ENCODE measurements at regions not wholly inside any gene's neighbourhood (a gene's known extent, or its start where the extent isn't known, plus 50 kb on each side); places are given as distances from the start of the nearest gene placed in this dataset.

GRCh38 chr2:100205174-100205573 lies 62.8 kb upstream of the AFF3 start:
- no peak overlapping the region for H3K56ac ChIP-seq (ENCODE audit: low read length)
- H2BK120ac ChIP-seq (ENCODE audit: low read depth, low read length), result no peak overlapping the region
- H2AK5ac ChIP-seq (ENCODE audit: low read length), result no peak overlapping the region
- no peak overlapping the region for H3K23ac ChIP-seq (ENCODE audit: low read length)
- WGBS (ENCODE audit: extremely low coverage, insufficient coverage, low lambda C conversion rate), result no CpG with 5 or more reads among the region's 7 CpGs
- no peak overlapping the region for H2BK5ac ChIP-seq (ENCODE audit: low read length)
- no peaks in the 10 kb centered on the region for H3K79me2 ChIP-seq (ENCODE audit: control insufficient read depth, insufficient read depth, low read length)
- no peak overlapping the region for H4K5ac ChIP-seq (ENCODE audit: low read length)
- H3K9ac ChIP-seq (ENCODE audit: low read length), result no peak overlapping the region
- H3K27ac ChIP-seq (ENCODE audit: low read depth, low read length), result no peak overlapping the region
- H3K36me3 ChIP-seq (ENCODE audit: control insufficient read depth, insufficient read depth, low read length), result no peaks in the 10 kb centered on the region
- H3K18ac ChIP-seq (ENCODE audit: low read length), result no peak overlapping the region
- H4K8ac ChIP-seq (ENCODE audit: low read depth, low read length), result no peak overlapping the region
- no peak overlapping the region for H3K4ac ChIP-seq (ENCODE audit: low read depth, low read length)
- no peaks in the 10 kb centered on the region for H3K79me1 ChIP-seq (ENCODE audit: low read length)
- no peak overlapping the region for H2BK15ac ChIP-seq (replicated peaks; ENCODE audit: low read depth)
- no peaks in the 10 kb centered on the region for H3K27me3 ChIP-seq (ENCODE audit: insufficient read depth, low read length, poor library complexity)
- H3K4me1 ChIP-seq (ENCODE audit: control insufficient read depth, low read depth, low read length), result no peaks in the 10 kb centered on the region
- no peak for DNase-seq
- H3K4me2 ChIP-seq (ENCODE audit: low read length), result no peak overlapping the region
- no peak overlapping the region for H3K4me3 ChIP-seq (ENCODE audit: low read length)

DNA sequence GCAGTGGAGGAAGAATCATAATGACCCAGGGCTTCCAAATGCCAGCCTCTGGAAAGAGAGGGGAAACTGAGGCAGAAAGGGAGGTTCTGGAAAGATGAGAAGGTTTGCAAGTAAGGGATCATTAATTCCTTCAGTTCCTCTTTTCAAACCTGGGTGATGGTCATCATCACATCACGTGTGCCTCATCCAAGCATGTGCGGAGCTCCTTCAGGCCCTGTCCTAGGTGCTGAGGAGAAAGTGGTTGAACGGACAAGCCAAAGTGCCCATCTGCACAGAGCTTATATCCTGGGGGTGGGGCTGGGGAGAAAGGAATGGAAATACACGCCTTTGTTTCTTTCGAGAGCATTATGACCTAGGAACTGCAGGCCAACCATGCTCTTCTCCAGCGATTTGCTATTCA lies 60.2 kb upstream of the AFF3 start:
- DNase-seq, result no peak
- Histone ChIP-seq H3K9ac (ENCODE audit: low read length) (no peak overlapping the region), H3K79me1 (ENCODE audit: low read length) (no peaks in the 10 kb centered on the region), H2BK5ac (ENCODE audit: low read length) (no peak overlapping the region), H4K8ac (ENCODE audit: low read depth, low read length) (no peak overlapping the region), H3K23ac (ENCODE audit: low read length) (no peak overlapping the region), H3K56ac (ENCODE audit: low read length) (no peak overlapping the region), H3K4me1 (ENCODE audit: control insufficient read depth, low read depth, low read length) (no peaks in the 10 kb centered on the region), H3K27me3 (ENCODE audit: insufficient read depth, low read length, poor library complexity) (no peaks in the 10 kb centered on the region), H4K5ac (ENCODE audit: low read length) (no peak overlapping the region), H3K4ac (ENCODE audit: low read depth, low read length) (no peak overlapping the region), H2AK5ac (ENCODE audit: low read length) (no peak overlapping the region), H3K4me3 (ENCODE audit: low read length) (no peak overlapping the region), H2BK15ac (replicated peaks; ENCODE audit: low read depth) (no peak overlapping the region), H3K27ac (ENCODE audit: low read depth, low read length) (no peak overlapping the region), H3K36me3 (ENCODE audit: control insufficient read depth, insufficient read depth, low read length) (no peaks in the 10 kb centered on the region), H3K79me2 (ENCODE audit: control insufficient read depth, insufficient read depth, low read length) (no peaks in the 10 kb centered on the region), H3K4me2 (ENCODE audit: low read length) (no peak overlapping the region), H2BK120ac (ENCODE audit: low read depth, low read length) (no peak overlapping the region), H3K18ac (ENCODE audit: low read length) (no peak overlapping the region)
- WGBS (ENCODE audit: extremely low coverage, insufficient coverage, low lambda C conversion rate), result no CpG with 5 or more reads among the region's 6 CpGs

GRCh38 chr2:100200985-100201384 lies 58.6 kb upstream of the AFF3 start:
- Histone ChIP-seq H2BK120ac (ENCODE audit: low read depth, low read length) (no peak overlapping the region), H3K36me3 (ENCODE audit: control insufficient read depth, insufficient read depth, low read length) (no peaks in the 10 kb centered on the region), H4K5ac (ENCODE audit: low read length) (no peak overlapping the region), H3K79me2 (ENCODE audit: control insufficient read depth, insufficient read depth, low read length) (no peaks in the 10 kb centered on the region), H3K18ac (ENCODE audit: low read length) (no peak overlapping the region), H3K56ac (ENCODE audit: low read length) (no peak overlapping the region), H3K4ac (ENCODE audit: low read depth, low read length) (no peak overlapping the region), H3K9ac (ENCODE audit: low read length) (no peak overlapping the region), H3K23ac (ENCODE audit: low read length) (no peak overlapping the region), H2BK5ac (ENCODE audit: low read length) (no peak overlapping the region), H3K4me2 (ENCODE audit: low read length) (no peak overlapping the region), H3K27me3 (ENCODE audit: insufficient read depth, low read length, poor library complexity) (no peaks in the 10 kb centered on the region), H2BK15ac (replicated peaks; ENCODE audit: low read depth) (no peak overlapping the region), H3K27ac (ENCODE audit: low read depth, low read length) (no peak overlapping the region), H3K79me1 (ENCODE audit: low read length) (no peaks in the 10 kb centered on the region), H3K4me1 (ENCODE audit: control insufficient read depth, low read depth, low read length) (no peaks in the 10 kb centered on the region), H3K4me3 (ENCODE audit: low read length) (no peak overlapping the region), H2AK5ac (ENCODE audit: low read length) (no peak overlapping the region), H4K8ac (ENCODE audit: low read depth, low read length) (no peak overlapping the region)
- no peak for DNase-seq
- WGBS (ENCODE audit: extremely low coverage, insufficient coverage, low lambda C conversion rate), result no CpG with 5 or more reads among the region's 4 CpGs

DNA sequence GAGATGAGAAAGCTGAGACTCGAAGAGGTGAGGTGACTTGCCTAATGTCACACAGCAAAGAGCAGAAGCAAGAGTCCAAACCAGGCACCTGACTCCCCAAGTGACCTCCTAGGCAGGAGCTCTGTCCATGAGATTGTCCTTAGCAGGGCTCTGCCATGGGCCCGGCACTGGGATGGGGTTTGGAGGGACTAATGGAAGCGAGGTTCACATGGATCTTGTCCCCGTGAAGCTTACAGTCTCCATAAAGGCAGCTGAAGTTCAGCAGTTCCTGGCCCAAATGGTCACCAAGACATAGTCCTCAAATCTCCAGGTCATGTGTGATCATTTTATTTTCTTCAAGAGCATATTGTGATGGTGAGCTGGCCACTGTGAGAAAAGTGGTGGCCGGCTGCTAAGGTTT lies 57.0 kb upstream of the AFF3 start:
- H3K36me3 ChIP-seq (ENCODE audit: control insufficient read depth, insufficient read depth, low read length), result no peaks in the 10 kb centered on the region
- no peak overlapping the region for H3K23ac ChIP-seq (ENCODE audit: low read length)
- no peak overlapping the region for H2BK120ac ChIP-seq (ENCODE audit: low read depth, low read length)
- no CpG with 5 or more reads among the region's 5 CpGs for WGBS (ENCODE audit: extremely low coverage, insufficient coverage, low lambda C conversion rate)
- H3K4me2 ChIP-seq (ENCODE audit: low read length), result no peak overlapping the region
- no peaks in the 10 kb centered on the region for H3K79me1 ChIP-seq (ENCODE audit: low read length)
- no peak overlapping the region for H3K56ac ChIP-seq (ENCODE audit: low read length)
- H3K9ac ChIP-seq (ENCODE audit: low read length), result no peak overlapping the region
- H4K5ac ChIP-seq (ENCODE audit: low read length), result no peak overlapping the region
- H3K79me2 ChIP-seq (ENCODE audit: control insufficient read depth, insufficient read depth, low read length), result no peaks in the 10 kb centered on the region
- no peak overlapping the region for H3K4ac ChIP-seq (ENCODE audit: low read depth, low read length)
- DNase-seq, result no peak
- H3K4me3 ChIP-seq (ENCODE audit: low read length), result no peak overlapping the region
- H2BK5ac ChIP-seq (ENCODE audit: low read length), result no peak overlapping the region
- H3K27me3 ChIP-seq (ENCODE audit: insufficient read depth, low read length, poor library complexity), result no peaks in the 10 kb centered on the region
- peaks cover under 1% of the 10 kb centered on the region for H3K4me1 ChIP-seq (ENCODE audit: control insufficient read depth, low read depth, low read length)
- no peak overlapping the region for H2AK5ac ChIP-seq (ENCODE audit: low read length)
- no peak overlapping the region for H3K18ac ChIP-seq (ENCODE audit: low read length)
- no peak overlapping the region for H2BK15ac ChIP-seq (replicated peaks; ENCODE audit: low read depth)
- no peak overlapping the region for H3K27ac ChIP-seq (ENCODE audit: low read depth, low read length)
- H4K8ac ChIP-seq (ENCODE audit: low read depth, low read length), result no peak overlapping the region

DNA sequence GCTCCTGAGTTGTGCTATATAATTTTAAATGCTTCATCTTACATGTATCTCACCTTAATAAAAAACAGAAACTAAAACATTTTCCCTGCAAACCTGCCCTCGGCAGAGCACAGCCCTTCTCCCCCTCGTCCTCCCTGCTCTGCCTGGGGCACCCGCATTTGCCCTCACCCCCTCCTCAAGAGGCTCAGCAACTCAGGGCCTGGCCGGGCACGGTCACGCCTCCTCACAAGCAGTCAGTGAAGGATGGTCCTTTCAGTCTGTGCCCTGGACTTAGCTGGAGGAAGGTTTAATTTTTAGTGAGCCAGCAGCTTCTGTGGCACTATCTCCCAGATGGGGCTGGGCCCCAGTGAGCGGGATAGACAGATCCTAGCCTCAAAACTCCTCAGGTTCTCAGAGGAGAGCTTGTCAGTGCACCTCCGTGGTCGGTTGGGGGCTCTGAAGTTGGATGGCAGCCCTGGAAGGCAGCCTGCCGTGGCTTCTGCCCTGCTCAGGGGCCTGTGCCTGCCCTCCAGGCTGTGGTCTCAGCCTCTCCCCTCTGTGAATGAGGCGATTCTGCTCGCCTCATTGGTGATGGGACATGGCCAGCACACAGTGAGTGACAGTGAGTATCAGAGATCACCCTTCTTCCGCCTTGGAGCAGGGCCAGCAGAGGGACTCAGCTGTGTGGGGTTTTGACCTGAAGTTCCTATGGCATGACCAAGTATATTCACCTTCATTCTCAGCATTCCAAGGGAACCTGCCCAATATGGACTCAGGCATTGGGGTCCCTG lies 56.3 kb upstream of the AFF3 start:
- Histone ChIP-seq H2BK15ac (replicated peaks; ENCODE audit: low read depth) (no peak overlapping the region), H3K79me1 (ENCODE audit: low read length) (no peaks in the 10 kb centered on the region), H3K9ac (ENCODE audit: low read length) (no peak overlapping the region), H3K27me3 (ENCODE audit: insufficient read depth, low read length, poor library complexity) (no peaks in the 10 kb centered on the region), H4K8ac (ENCODE audit: low read depth, low read length) (no peak overlapping the region), H2AK5ac (ENCODE audit: low read length) (no peak overlapping the region), H2BK120ac (ENCODE audit: low read depth, low read length) (no peak overlapping the region), H3K56ac (ENCODE audit: low read length) (no peak overlapping the region), H3K18ac (ENCODE audit: low read length) (no peak overlapping the region), H3K4me1 (ENCODE audit: control insufficient read depth, low read depth, low read length) (peaks cover 7% of the 10 kb centered on the region), H3K23ac (ENCODE audit: low read length) (no peak overlapping the region), H3K4me3 (ENCODE audit: low read length) (no peak overlapping the region), H3K4me2 (ENCODE audit: low read length) (no peak overlapping the region), H3K4ac (ENCODE audit: low read depth, low read length) (no peak overlapping the region), H2BK5ac (ENCODE audit: low read length) (no peak overlapping the region), H3K79me2 (ENCODE audit: control insufficient read depth, insufficient read depth, low read length) (no peaks in the 10 kb centered on the region), H4K5ac (ENCODE audit: low read length) (no peak overlapping the region), H3K27ac (ENCODE audit: low read depth, low read length) (no peak overlapping the region), H3K36me3 (ENCODE audit: control insufficient read depth, insufficient read depth, low read length) (no peaks in the 10 kb centered on the region)
- DNase-seq, result peak; percentile 60
- no CpG with 5 or more reads among the region's 13 CpGs for WGBS (ENCODE audit: extremely low coverage, insufficient coverage, low lambda C conversion rate)

DNA sequence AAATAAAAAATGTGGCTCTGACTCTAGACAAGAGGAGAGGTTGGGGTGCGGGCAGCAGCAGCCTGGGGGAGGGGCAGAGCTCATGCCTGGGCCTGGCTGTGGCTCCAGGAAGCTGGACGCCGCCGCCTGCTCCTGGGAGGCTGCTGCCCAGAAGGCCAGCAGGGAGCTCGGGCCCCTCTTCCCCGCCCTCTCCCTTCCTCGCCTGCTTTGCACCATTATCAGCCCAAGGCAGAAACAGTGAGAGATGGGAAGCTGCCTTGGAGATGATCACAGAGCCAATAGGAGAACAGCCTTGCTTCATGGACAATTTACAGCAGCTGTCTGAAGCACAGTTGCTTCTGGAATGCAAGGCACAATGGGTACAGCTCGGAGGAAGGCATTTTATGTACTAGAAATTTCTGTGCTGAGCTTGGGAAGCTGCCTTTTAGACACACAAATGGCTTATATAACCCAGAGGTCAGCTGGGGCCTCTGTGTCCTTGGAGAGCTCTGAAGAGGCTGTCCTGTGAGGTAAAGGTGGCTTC lies 55.3 kb upstream of the AFF3 start:
- Histone ChIP-seq H3K79me2 (ENCODE audit: control insufficient read depth, insufficient read depth, low read length) (no peaks in the 10 kb centered on the region), H4K5ac (ENCODE audit: low read length) (no peak overlapping the region), H3K4me3 (ENCODE audit: low read length) (no peak overlapping the region), H2BK15ac (replicated peaks; ENCODE audit: low read depth) (no peak overlapping the region), H3K4ac (ENCODE audit: low read depth, low read length) (no peak overlapping the region), H3K4me1 (ENCODE audit: control insufficient read depth, low read depth, low read length) (peaks cover 8% of the 10 kb centered on the region), H4K8ac (ENCODE audit: low read depth, low read length) (no peak overlapping the region), H3K27me3 (ENCODE audit: insufficient read depth, low read length, poor library complexity) (no peaks in the 10 kb centered on the region), H3K18ac (ENCODE audit: low read length) (no peak overlapping the region), H3K27ac (ENCODE audit: low read depth, low read length) (no peak overlapping the region), H3K23ac (ENCODE audit: low read length) (no peak overlapping the region), H3K9ac (ENCODE audit: low read length) (no peak overlapping the region), H3K56ac (ENCODE audit: low read length) (no peak overlapping the region), H2BK5ac (ENCODE audit: low read length) (no peak overlapping the region), H3K4me2 (ENCODE audit: low read length) (no peak overlapping the region), H2AK5ac (ENCODE audit: low read length) (no peak overlapping the region), H3K79me1 (ENCODE audit: low read length) (no peaks in the 10 kb centered on the region), H3K36me3 (ENCODE audit: control insufficient read depth, insufficient read depth, low read length) (no peaks in the 10 kb centered on the region), H2BK120ac (ENCODE audit: low read depth, low read length) (no peak overlapping the region)
- no CpG with 5 or more reads among the region's 8 CpGs for WGBS (ENCODE audit: extremely low coverage, insufficient coverage, low lambda C conversion rate)
- peak; percentile 74 for DNase-seq

Data from mesendoderm (in vitro differentiated cells).